Glomerular endothelial cell (primary cell): ENCODE measurements at regions not wholly inside any gene's neighbourhood (a gene's known extent, or its start where the extent isn't known, plus 50 kb on each side); places are given as distances from the start of the nearest gene placed in this dataset.

Experiments
- DNase-seq: peaks from one replicate; pipeline ENCODE4 v3.0.0-alpha.2; 2011; ENCODE audit warnings: low read depth, low spot score; ENCODE audit errors: extremely low read depth

- no peak for DNase-seq
Observed at GRCh38 chr2:45154606-45155155, 145.4 kb upstream of the SIX2 start.

GRCh38 chr2:45154144-45154543 is 144.9 kb upstream of the SIX2 start:
- no peak for DNase-seq

DNA sequence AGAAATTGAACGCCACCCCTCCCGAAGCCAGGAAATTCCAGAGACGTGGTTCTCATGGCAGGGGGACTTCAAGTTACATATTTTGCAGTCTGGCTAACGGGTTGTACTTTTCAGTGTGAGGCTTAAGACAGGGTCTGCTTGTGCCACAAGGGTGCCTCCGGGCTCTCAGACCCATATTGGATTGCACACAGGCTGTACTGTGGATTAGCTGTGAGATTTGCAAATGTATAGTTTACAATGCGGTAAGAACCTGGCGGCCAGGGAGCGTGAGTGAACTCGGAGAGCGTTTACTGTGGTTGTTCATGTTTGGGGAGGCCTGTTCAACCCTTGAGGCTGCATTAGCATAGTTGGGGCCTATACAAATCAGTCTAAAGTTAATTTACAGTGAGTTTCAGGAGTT is 143.9 kb upstream of the SIX2 start:
- no peak for DNase-seq

DNA sequence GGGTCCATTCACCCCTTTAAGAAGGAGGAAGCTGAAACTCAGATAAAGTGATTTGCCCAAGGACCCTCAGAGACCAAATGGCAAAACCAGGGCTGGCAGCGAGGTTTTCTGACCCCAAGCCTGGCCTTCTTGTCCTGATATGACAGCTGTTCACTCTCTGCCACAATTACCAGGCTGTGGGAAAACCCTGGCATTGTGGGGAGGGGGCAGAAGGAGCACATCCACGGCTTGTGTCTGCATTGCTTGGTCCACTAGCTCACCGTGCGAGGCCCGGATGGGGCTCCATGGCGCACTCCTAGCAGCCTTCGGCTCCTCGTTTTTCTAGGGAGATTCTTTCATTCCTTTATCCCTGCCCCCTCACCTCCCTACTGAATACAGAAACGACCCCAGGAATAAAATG is 143.4 kb upstream of the SIX2 start:
- DNase-seq: no peak

DNA sequence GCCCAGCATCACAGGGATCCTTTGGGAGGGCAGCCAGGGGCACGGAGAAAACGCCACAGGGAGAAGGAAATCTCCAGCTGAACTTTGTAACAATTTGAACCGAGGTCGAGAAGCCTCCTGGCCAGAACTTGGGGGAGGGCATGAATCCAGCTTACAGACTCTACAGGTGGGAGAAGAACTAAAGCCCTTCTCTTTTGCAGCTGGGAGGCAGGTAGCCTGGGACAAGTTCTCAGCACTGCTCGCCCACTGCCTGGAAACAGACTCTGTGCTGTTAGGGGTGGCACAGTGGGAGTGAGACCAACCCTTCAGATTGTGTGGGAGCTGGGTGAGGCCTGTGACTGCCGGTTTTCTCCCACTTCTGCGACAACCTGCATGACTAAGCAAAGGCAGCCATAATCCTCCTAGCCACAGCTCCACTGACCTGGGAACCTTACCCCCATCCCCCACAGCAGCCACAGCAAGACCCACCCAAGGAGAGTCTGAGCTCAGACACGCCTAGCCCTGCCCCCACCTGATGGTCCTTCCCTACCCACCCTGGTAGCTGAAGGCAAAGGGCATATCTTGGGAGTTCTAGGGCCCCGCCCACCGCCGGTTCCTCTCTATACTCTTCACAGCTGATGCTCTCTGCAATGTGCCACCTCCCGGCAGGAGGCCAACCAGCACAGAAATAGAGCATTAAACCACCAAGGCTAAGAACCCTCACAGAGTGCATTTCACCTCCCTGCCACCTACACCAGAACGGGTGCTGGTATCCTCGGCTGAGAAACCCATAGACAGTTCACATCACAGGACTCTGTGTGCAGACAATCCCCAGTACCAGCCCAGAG is 136.0 kb upstream of the SIX2 start:
- no peak for DNase-seq

GRCh38 chr2:45141883-45142866 is 132.9 kb upstream of the SIX2 start:
- DNase-seq: no peak

GRCh38 chr2:45140675-45141074 is 131.4 kb upstream of the SIX2 start:
- no peak for DNase-seq

DNA sequence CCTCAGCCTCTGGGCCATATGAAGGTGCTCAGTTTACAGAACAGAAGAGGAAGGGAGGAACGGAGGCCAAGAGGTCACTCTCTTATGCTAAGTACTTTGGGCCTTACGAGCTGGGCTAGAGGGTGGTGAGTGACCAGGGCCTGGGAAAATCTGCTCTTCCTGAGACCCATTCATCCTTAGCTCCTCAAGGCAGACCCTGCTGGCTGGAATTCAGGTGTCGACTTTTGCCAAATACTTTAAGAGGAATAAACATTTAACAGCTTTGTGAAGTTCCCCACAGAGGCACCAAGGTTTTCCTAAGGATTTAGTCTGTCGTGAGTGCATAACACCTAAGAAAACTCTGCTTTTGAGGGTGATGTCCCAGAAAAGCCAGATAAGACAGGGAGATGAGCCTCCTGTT is 129.7 kb upstream of the SIX2 start:
- no peak for DNase-seq

DNA sequence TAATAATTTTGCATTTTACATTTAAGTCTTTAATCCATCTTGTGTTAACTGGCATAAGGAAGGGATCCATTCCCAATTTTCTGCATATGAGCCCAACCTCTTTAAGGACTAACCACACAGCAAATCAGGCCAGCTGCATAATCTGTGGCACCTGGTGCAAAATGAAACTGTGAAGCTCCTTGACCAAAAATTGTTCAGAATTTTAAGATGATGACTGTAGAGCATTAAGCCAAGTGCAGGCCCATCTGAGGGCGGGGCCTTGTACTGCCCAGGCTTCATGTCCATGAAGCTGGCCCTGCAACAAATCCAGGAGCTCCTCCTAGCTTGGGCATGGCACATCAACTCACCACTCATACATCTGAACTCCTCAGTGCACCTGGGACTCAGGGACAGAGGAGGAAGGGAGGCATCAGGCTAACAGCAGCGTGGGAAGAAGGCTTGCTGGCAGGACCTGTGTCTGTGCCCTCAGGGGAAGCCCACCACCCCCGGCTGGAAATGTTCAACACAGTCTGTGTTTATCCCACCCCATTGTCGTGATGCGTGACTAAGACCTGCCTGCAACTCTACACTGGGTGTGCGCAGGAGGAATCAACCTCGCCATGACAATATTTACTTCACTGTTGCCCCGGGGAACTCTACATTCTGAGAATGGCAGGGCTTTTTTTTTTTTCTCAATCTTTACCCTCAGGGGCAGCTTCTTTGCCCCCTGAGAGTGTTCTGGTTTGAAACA is 128.9 kb upstream of the SIX2 start:
- no peak for DNase-seq

- no peak for DNase-seq
Observed at GRCh38 chr2:45134726-45135125, 125.5 kb upstream of the SIX2 start.

DNA sequence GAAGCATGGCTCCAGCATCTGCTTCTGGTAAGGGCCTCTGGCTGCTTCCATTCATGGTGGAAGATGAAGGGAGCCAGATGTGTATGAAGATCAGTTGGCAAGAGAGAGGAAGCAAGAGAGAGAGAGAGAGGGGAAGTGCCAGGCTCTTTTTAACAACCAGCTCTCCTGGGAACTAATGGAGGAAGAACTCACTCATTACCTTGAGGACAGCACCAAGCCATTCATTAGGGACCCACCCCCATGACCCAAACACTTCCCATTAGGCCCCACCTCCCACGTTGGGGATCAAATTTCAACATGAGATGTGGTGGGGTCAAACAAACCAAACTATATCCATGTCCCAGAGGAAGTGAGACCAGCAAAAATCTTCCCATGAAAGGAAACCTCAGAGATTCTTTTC is 124.8 kb upstream of the SIX2 start:
- no peak for DNase-seq

- no peak for DNase-seq
Observed at GRCh38 chr2:45132551-45132950, 123.3 kb upstream of the SIX2 start.

- no peak for DNase-seq
Observed at GRCh38 chr2:45131587-45131986, 122.3 kb upstream of the SIX2 start.

DNA sequence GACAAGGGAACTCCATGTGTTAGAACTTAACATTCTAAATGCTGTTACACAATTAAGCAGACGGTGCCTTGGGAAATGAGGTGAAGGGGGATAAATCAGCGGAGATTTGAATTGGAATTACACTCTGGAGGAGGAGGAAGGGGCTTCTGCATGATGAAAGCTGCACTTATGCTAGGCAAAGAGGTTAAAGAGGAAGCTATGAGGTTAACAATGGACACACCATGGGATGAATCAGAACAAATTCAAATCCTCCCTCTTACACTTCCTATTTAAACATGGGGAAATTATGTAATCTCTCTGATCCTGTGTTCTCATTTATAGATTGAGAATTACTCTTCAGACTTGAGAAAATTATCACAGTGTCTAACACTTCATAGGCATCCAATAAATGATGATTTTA is 121.5 kb upstream of the SIX2 start:
- no peak for DNase-seq

- peak; percentile 74 for DNase-seq
Observed at GRCh38 chr2:45128580-45128997, 119.3 kb upstream of the SIX2 start.

- no peak for DNase-seq
Observed at GRCh38 chr2:45127891-45128290, 118.6 kb upstream of the SIX2 start.

- no peak for DNase-seq
Observed at GRCh38 chr2:45127321-45127720, 118.1 kb upstream of the SIX2 start.

DNA sequence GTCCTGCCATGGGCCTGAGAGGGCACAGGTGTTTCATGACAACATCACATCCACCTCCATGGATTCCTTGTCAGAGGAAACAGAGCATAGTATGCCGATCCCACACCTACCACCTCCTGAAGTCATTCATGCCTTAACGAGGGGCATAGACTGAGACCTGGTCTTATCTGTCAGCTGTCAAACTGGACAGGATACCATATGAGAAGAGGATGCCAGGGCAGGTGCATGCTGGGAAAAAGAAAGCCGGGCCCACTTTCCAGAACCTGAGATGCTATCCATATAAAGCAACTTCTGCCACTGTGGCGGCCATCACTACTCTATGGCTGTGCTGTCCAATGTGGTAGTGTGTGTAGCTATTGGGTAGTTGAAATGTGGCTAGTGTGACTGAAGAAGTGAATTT is 116.0 kb upstream of the SIX2 start:
- no peak for DNase-seq

DNA sequence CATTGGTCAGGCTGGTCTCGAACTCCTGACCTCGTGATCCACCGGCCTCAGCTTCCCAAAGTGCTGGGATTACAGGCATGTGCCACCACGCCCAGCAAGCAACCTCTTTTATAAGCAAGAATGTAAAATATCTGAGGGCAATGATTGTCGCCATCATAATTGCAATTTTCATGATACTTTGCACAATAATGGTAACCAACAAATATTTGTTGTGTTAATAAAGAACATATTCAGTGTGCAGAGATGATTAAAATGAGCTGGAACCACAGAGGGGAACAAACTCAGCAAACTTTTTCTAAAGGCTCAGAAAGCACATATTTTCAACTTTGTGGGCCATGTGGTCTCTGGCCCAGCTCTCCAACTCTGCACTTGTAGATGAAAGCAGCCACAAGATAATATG is 115.2 kb upstream of the SIX2 start:
- DNase-seq: no peak

- no peak for DNase-seq
Observed at GRCh38 chr2:45123521-45124191, 114.4 kb upstream of the SIX2 start.
